GM18867 (cell line): ENCODE measurements at regions not wholly inside any gene's neighbourhood (a gene's known extent, or its start where the extent isn't known, plus 50 kb on each side); places are given as distances from the start of the nearest gene placed in this dataset.

Experiments used
- ATAC-seq: cut with Tn5 transposase; IDR thresholded peaks from one replicate; pipeline ENCODE4 v1.9.1; 2021; ENCODE audit warnings: mild to moderate bottlenecking, moderate library complexity; ENCODE audit not compliant: unreplicated experiment

DNA sequence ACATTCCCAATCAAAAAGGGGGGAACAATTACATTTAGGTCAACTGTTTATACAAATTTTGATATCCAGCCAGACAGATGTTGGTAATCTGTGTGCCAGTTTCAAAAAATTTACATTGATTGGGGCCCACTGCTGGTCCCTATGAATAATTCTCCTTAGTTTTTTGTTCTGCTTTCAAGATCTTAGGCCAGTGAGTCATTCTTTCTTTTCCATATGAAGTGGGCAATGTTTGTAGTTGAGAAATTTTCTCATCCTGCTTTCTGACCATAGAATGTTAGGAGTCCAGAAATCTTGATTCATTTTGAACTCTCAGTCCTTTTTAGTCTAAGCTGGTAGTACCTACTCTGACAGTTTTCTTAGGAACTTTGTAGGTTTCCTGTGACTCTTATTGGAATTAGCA is 244.3 kb downstream of the DIO2 start:
- no peak for ATAC-seq

- ATAC-seq: no peak
These were observed 245.4 kb downstream of the DIO2 start for GRCh38 chr14:79965896-79966295.

DNA sequence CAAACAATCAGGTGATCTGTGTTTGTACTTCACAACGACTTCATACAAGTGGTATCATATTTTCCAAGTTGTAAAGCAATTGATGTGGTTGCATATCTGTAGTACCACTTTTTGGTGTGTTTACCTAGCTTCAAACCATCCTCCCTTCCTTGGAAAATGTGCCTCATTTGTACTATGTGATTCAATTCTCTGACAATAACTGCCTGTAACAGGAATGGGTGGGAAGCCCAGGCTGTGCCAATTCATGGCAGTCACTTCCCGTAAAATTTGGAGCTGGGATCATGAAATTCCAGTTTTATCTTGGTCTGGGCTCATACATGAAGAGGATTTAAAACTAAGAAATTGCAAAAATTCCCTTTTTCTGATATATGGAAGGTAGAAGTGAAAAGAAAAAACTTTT is 250.1 kb downstream of the DIO2 start:
- no peak for ATAC-seq

GRCh38 chr14:79960288-79960687 is 251.0 kb downstream of the DIO2 start:
- no peak for ATAC-seq

DNA sequence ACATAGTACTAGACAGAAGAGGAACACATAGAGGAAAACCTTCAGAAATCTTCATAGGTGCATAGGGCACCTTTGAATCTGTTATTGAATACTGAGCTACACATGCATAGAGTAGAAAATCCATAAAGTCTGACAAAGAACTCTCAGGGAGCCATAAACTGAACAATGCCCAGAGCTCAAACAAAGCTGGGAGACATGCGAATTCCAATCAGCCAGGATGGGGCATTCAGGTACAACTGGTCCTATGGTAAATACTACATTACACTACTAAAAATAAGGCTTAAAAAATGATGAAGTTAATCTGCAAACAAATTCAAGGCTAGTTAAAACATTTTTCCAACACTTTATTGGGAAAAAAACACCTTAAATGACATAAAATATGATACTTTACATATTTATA is 259.7 kb downstream of the DIO2 start:
- ATAC-seq: no peak

DNA sequence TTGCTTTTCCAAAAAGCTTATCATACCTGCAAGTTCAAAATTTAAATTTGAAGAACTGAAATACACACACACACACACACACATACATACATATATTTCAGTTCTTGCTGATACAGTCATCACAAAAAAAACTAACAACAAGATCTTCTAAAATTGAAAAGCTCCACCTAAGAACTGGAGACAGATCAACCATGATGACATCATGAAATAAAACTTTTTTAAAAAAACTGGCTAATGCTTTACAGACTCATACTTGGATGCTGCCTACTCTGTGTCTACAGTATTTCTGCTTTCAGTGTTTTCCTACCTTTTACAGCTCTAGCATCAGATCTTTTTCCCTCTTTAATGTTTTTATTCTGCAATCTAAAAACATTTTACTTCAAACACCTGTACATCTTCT is 261.4 kb downstream of the DIO2 start:
- no peak for ATAC-seq

DNA sequence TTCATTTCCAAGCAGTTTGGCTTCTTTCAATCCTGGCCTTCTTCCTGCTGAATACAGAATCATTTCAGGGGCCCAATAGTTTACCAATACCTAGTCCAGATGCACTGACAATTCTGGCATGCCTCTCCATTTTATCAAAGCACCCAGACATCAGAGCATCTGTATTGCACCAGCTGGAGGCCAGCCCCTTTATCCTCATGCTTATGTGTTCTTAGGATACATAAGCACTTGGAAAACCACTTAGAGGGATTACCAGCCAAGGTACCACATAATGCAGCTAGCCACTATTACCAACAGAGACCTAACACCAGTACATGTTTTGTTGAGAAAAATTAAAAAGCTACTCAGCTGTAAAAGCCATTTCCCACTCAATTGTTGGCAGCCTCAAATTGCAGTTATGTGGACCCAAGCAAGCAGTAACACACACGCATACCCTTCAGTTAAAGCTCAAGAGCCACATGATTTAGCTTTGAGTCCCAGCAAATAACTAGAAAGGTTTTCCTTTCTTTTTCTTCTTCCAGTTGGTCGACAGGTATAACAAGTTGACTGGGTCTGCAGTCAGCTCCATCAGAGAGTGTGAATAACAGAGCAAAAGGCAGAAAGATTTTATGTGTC is 263.8 kb downstream of the DIO2 start:
- no peak for ATAC-seq

- ATAC-seq: no peak
These were observed 272.1 kb downstream of the DIO2 start for GRCh38 chr14:79939235-79939634.

- ATAC-seq: no peak
These were observed 273.1 kb downstream of the DIO2 start for GRCh38 chr14:79938185-79938584.

DNA sequence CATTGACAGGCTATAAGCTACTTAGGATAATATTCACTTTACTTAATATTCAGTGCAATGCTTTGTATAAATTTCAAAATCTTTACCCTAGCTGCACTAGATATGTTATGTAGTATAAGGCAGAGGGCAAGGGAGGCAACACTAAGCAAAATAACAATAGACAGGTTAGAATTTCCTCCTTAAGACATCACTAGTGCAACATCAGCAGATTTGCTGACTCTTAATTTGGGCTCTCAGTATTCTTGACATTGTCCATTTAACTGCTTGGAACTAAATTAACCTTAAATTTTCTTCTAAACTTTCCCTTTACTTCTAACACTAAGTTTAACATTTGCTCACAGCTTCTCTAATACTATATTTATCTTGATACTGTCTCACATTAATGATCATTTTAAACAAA is 273.9 kb downstream of the DIO2 start:
- ATAC-seq: no peak

DNA sequence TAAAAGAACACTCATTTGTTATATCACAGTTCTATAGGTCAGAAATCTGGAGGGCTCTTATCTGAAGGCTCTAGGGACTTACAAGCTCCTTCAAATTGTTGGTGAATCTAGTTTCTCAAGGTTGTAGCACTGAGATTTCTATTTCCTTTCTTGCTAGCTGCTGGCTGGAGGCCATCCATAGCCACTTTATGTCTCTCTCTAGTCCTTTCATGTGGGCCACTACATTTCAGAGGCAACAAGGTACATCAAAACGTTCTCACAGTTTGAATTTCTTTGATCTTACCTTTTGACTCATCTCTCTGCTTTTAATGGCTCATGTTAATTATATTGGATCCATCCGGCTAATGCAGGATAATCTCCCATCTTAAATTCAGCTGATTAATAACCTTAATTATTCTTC is 286.8 kb downstream of the DIO2 start:
- ATAC-seq: no peak

GRCh38 chr14:79920180-79920692 is 291.1 kb downstream of the DIO2 start:
- ATAC-seq: no peak
